ENCODE measurements at regions not wholly inside any gene's neighbourhood (a gene's known extent, or its start where the extent isn't known, plus 50 kb on each side); places are given as distances from the start of the nearest gene placed in this dataset.

- Histone ChIP-seq H3K27ac (no peak overlapping the region), H3K9me3 (no peaks in the 10 kb centered on the region), H3K4me1 (ENCODE audit: control insufficient read depth in 1 of 2, insufficient read depth in 1 of 2, low read depth in 1 of 2, low read length in 1 of 2) (no peaks in the 10 kb centered on the region), H3K36me3 (no peaks in the 10 kb centered on the region), H3K27me3 (no peaks in the 10 kb centered on the region), H3K4me3 (ENCODE audit: low read depth in 1 of 2, low read length in 1 of 2) (no peak overlapping the region)
- no peak for TF ChIP-seq CTCF (IDR thresholded peaks at IDR 0.05)
Observed at GRCh38 chr12:70176290-70176689, 66.9 kb upstream of the CNOT2 start.

- Histone ChIP-seq H3K9me3 (no peaks in the 10 kb centered on the region), H3K36me3 (no peaks in the 10 kb centered on the region), H3K27ac (no peak overlapping the region), H3K4me3 (ENCODE audit: low read depth in 1 of 2, low read length in 1 of 2) (no peak overlapping the region), H3K4me1 (ENCODE audit: control insufficient read depth in 1 of 2, insufficient read depth in 1 of 2, low read depth in 1 of 2, low read length in 1 of 2) (no peaks in the 10 kb centered on the region), H3K27me3 (no peaks in the 10 kb centered on the region)
- TF ChIP-seq CTCF (IDR thresholded peaks at IDR 0.05) = no peak
Observed at GRCh38 chr12:70177631-70178030, 65.6 kb upstream of the CNOT2 start.

- Histone ChIP-seq H3K4me1 (ENCODE audit: control insufficient read depth in 1 of 2, insufficient read depth in 1 of 2, low read depth in 1 of 2, low read length in 1 of 2) (no peaks in the 10 kb centered on the region), H3K27ac (no peak overlapping the region), H3K4me3 (ENCODE audit: low read depth in 1 of 2, low read length in 1 of 2) (no peak overlapping the region), H3K36me3 (no peaks in the 10 kb centered on the region), H3K27me3 (no peaks in the 10 kb centered on the region), H3K9me3 (no peaks in the 10 kb centered on the region)
- TF ChIP-seq CTCF (IDR thresholded peaks at IDR 0.05) = no peak
Observed at GRCh38 chr12:70178038-70178437, 65.2 kb upstream of the CNOT2 start.

- no peaks in the 10 kb centered on the region for H3K27me3 ChIP-seq
- no peaks in the 10 kb centered on the region for H3K36me3 ChIP-seq
- H3K27ac ChIP-seq = no peak overlapping the region
- H3K9me3 ChIP-seq = no peaks in the 10 kb centered on the region
- no peak overlapping the region for H3K4me3 ChIP-seq (ENCODE audit: low read depth in 1 of 2, low read length in 1 of 2)
- TF ChIP-seq CTCF (IDR thresholded peaks at IDR 0.05) = no peak
- H3K4me1 ChIP-seq (ENCODE audit: control insufficient read depth in 1 of 2, insufficient read depth in 1 of 2, low read depth in 1 of 2, low read length in 1 of 2) = no peaks in the 10 kb centered on the region
Observed at GRCh38 chr12:70180130-70180529, 63.1 kb upstream of the CNOT2 start.

- no peak for TF ChIP-seq CTCF (IDR thresholded peaks at IDR 0.05)
- no peaks in the 10 kb centered on the region for H3K4me1 ChIP-seq (ENCODE audit: control insufficient read depth in 1 of 2, insufficient read depth in 1 of 2, low read depth in 1 of 2, low read length in 1 of 2)
- H3K27ac ChIP-seq = no peak overlapping the region
Observed at GRCh38 chr12:70185301-70185700, 57.9 kb upstream of the CNOT2 start.

GRCh38 chr12:70186436-70186835 is 56.8 kb upstream of the CNOT2 start:
- no peak for TF ChIP-seq CTCF (IDR thresholded peaks at IDR 0.05)
- H3K9me3 ChIP-seq = no peaks in the 10 kb centered on the region

More at GRCh38 chr12:70185301-70185700, 57.9 kb upstream of the CNOT2 start:
- H3K36me3 ChIP-seq = no peaks in the 10 kb centered on the region
- no peak overlapping the region for H3K4me3 ChIP-seq (ENCODE audit: low read depth in 1 of 2, low read length in 1 of 2)
- H3K9me3 ChIP-seq = no peaks in the 10 kb centered on the region
- H3K27me3 ChIP-seq = no peaks in the 10 kb centered on the region

More at GRCh38 chr12:70186436-70186835, 56.8 kb upstream of the CNOT2 start:
- Histone ChIP-seq H3K27me3 (no peaks in the 10 kb centered on the region), H3K36me3 (no peaks in the 10 kb centered on the region), H3K4me1 (ENCODE audit: control insufficient read depth in 1 of 2, insufficient read depth in 1 of 2, low read depth in 1 of 2, low read length in 1 of 2) (no peaks in the 10 kb centered on the region), H3K27ac (no peak overlapping the region), H3K4me3 (ENCODE audit: low read depth in 1 of 2, low read length in 1 of 2) (no peak overlapping the region)

Data from neutrophil (primary cell).